GM18861 (cell line): ENCODE measurements at regions not wholly inside any gene's neighbourhood (a gene's known extent, or its start where the extent isn't known, plus 50 kb on each side); places are given as distances from the start of the nearest gene placed in this dataset.
"Not testable (repeated sequence)": the region's sequence is repeated elsewhere in the genome, so short reads cannot be mapped to it uniquely, and the experiment has no call there.

Experiments
- ATAC-seq: cut with Tn5 transposase; IDR thresholded peaks from one replicate; pipeline ENCODE4 v1.9.1; 2021; ENCODE audit not compliant: unreplicated experiment

DNA sequence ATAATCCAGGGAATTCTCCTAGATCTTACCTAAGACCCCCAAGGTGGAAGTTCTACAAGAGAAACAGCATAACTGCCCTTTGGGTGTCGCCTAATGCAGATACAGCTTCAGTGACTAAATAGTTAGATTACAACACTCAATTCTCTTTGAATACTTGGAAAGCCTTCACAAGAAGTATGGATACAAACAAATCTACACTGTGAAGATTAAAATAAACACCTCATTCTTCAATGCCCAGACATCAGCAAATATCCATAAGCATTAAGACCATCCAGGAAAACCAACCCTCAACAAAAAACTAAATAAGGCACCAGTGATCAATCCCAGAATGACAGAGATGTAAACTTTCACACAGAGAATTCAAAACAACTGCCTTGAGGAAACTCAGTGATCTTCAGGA is 963.2 kb downstream of the PLOD2 start:
- no peak for ATAC-seq

DNA sequence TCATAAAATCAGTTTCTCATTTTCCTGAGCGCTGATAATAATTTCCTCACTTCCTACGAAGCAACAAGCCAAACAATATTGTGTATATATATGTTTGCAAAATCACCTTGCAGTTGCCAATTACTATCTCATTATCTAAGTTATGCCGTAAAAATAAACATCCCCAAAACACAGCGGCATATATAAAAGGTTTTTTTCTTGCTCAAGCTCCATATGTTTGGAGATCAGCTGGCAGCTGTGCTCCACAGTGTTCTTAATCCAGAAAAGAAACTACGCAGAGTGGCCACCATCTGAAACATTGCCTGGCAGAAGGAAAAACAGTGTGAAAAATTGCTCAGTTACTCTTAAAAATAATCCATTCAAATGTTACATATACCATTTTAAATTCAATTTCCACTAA is 951.4 kb downstream of the PLOD2 start:
- no peak for ATAC-seq

- no peak for ATAC-seq
These were observed 941.4 kb downstream of the PLOD2 start for GRCh38 chr3:145219355-145220235.

DNA sequence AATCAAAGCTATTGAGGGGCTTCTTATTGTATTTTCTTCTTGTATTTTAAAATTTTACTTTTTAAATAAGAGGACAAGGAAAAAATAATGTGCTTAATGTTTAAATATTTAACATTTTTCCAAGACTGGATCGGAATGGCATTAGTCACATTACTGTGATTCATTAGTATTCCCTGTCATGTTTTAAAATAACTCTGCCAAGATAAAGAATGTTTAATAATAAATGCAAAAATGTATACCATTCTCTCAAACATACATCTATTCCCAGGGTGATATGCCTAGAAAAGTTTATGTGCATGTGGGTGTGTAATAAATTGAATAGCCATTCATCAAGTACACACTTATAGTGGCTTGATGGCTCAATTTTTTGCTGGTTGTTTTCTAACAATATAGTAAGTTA is 936.1 kb downstream of the PLOD2 start:
- no peak for ATAC-seq

GRCh38 chr3:145243875-145244274 is 917.1 kb downstream of the PLOD2 start:
- ATAC-seq: no peak

- ATAC-seq: no peak
These were observed 916.7 kb downstream of the PLOD2 start for GRCh38 chr3:145244327-145244726.

DNA sequence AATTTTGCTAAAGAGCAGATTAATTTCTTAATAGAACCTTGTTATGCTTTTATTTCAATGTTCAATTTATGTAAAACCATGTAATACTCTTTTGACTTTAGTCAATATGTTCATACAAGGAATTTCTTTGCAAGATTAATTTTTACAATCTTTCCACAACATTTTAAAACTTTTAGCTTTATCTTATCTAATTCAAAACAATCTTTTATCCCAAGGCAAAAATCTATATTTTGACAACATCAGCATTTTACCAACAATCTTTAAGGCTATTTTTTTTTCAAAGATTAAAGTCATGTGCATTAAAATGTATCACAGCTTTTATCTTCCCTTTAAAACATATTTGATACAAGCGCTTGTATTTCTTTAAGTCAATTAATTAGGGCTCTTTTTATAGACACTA is 914.7 kb downstream of the PLOD2 start:
- no peak for ATAC-seq

GRCh38 chr3:145248928-145249327 is 912.1 kb downstream of the PLOD2 start:
- ATAC-seq: no peak

GRCh38 chr3:145251311-145251710 is 909.7 kb downstream of the PLOD2 start:
- ATAC-seq: no peak

DNA sequence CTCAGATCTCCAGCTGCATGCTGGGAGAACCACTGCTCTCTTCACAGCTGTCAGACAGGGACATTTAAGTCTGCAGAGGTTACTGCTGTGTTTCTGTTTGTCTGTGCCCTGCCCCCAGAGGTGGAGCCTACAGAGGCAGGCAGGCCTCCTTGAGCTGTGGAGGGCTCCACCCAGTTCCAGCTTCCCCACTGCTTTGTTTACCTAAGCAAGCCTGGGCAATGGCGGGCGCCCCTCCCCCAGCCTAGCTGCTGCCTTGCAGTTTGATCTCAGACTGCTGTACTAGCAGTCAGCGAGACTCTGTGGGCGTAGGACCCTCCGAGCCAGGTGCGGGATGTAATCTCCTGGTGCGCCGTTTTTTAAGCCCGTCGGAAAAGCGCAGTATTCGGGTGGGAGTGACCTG is 903.0 kb downstream of the PLOD2 start:
- not testable (repeated sequence) for ATAC-seq

- no peak for ATAC-seq
These were observed 901.7 kb downstream of the PLOD2 start for GRCh38 chr3:145259166-145259880.

GRCh38 chr3:145263458-145263857 is 897.5 kb downstream of the PLOD2 start:
- not testable (repeated sequence) for ATAC-seq

- no peak for ATAC-seq
These were observed 894.6 kb downstream of the PLOD2 start for GRCh38 chr3:145266368-145266767.

DNA sequence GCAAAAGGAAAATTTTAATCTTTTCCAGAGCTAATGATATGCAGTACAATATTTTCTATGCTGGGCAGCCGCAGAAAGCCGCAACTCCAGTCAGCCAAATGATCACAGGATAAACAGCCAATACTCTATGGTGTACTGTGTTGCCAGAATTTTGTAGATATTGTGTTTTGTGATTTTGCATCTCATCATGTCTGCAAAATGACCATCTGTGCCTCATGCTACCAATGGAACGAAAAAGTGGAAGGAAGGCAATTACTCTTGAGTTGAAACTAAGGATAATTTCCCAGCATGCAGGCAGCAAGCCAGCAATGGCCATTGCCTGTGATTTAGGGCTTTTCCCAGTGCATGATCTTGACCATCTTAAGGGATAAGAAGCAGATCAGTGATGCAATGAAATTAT is 891.9 kb downstream of the PLOD2 start:
- ATAC-seq: no peak

DNA sequence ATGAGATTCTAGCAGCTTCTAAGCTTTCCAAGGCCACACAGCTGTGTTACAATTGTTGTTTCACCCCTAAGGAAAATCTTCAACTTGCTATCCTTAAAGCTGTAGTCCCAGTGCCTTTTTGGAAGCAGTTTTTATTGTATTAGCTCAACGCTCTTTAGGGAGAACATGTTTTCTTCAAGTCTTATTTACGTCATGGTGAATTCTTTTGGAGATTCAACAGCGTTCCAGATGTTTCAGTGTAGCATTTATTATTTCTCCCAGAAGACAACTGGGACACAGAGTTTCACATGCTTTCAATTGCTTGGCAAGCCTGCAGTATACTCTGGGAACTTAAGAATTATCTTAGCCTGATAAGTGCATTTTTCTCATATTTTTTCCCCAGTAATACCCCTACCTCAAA is 888.3 kb downstream of the PLOD2 start:
- ATAC-seq: no peak

- ATAC-seq: no peak
These were observed 878.5 kb downstream of the PLOD2 start for GRCh38 chr3:145282505-145282904.

- no peak for ATAC-seq
These were observed 874.0 kb downstream of the PLOD2 start for GRCh38 chr3:145286937-145287336.

DNA sequence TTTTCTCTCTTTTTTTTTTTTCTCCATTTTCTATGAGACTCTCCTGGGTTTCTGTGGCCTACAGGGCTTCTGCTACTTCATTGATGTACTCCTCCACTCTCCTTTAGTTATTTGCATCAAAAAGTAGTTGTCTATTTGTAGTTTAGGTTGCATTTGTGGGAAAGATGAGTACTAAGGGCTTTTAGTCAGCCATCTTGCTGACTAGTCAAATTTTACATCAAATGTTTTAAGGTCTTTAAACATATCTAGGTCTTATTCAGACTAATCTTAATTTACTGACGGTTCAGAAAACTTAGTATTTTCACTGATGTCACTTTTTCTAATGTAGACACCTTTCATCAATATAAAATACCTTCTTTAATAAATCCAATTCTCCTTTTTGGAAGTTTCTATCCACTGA is 871.0 kb downstream of the PLOD2 start:
- ATAC-seq: no peak

DNA sequence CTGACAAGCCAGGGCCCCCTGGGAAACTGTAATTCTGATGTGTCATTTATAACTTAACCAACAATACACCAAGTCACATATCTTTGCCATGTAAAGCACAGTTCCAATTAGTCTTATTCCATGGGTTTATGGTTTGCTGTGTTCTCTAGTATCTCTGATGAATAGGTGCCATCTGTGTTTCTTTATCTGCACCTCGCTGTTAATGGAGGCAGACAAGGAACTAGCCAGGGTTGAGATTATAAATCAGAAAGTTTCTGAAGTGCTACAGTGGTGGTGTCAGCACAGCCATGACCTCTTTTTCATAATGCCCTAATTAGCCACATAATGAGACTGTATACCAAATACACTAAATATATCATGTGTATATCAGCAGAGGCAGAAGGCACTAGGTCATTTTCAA is 866.4 kb downstream of the PLOD2 start:
- ATAC-seq: no peak

DNA sequence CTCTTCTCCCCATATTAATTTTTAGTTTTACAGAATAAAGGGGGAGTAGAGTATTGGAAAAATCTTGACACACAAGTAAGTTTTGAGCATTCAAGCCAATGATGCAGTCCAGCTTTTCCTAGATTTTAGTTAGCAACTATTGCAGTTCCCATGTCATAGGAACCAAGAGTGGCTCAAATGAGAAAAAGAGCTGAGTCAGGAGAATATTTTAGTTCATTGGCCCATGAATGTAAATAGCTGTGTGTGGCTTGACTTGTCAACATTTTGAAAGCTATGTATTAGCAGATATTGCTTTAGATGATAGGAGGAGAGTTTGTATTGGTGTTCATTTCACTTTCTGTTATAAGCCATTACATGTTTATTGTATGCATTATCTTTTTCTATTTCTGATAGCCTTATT is 853.7 kb downstream of the PLOD2 start:
- ATAC-seq: no peak

- ATAC-seq: no peak
These were observed 847.2 kb downstream of the PLOD2 start for GRCh38 chr3:145313751-145314150.

- not testable (repeated sequence) for ATAC-seq
These were observed 844.7 kb downstream of the PLOD2 start for GRCh38 chr3:145316253-145316652.
